ENCODE measurements at regions not wholly inside any gene's neighbourhood (a gene's known extent, or its start where the extent isn't known, plus 50 kb on each side); places are given as distances from the start of the nearest gene placed in this dataset.

- TF ChIP-seq, protein P1, sequence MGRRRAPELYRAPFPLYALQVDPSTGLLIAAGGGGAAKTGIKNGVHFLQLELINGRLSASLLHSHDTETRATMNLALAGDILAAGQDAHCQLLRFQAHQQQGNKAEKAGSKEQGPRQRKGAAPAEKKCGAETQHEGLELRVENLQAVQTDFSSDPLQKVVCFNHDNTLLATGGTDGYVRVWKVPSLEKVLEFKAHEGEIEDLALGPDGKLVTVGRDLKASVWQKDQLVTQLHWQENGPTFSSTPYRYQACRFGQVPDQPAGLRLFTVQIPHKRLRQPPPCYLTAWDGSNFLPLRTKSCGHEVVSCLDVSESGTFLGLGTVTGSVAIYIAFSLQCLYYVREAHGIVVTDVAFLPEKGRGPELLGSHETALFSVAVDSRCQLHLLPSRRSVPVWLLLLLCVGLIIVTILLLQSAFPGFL (CRISPR knock-in tag; IDR thresholded peaks at IDR 0.05; ENCODE audit: borderline replicate concordance) = no peak
- TF ChIP-seq NFATC4 (CRISPR knock-in tag; IDR thresholded peaks at IDR 0.05) (no peak), ATF1 (CRISPR knock-in tag; IDR thresholded peaks at IDR 0.05) (no peak), NR1H2 (CRISPR knock-in tag; IDR thresholded peaks at IDR 0.05) (no peak), ZNF263 (CRISPR knock-in tag; IDR thresholded peaks at IDR 0.05; ENCODE audit: low read depth) (no peak), ZNF281 (CRISPR knock-in tag; IDR thresholded peaks at IDR 0.05) (no peak), MXD4 (CRISPR knock-in tag; IDR thresholded peaks at IDR 0.05; ENCODE audit: borderline replicate concordance) (no peak)
Observed at GRCh38 chr12:126507231-126507630, 1442.0 kb downstream of the AACS start (continued).

DNA sequence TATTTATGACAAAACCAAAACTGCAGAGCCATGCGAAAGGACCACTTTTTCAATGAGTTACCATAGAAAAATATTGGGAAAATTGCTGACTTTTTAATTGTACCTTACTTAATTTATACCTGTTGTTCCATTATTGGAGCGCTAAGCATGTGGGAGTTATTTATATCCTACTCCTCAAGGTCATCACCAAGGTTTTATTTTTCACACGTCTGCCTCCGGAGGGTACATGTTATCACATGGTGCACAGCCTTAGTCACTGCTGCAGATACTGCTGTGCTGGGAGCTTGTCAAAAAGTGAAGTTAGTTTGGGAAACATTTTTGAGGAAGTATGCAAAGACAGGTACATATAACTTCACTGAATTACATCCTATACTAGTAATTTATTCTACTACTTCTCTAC lies 1444.3 kb downstream of the AACS start:
- H3K9me3 Mint-ChIP-seq = peaks cover 77% of the 10 kb centered on the region
- DNase-seq (ENCODE audit: low spot score) (no peak), ATAC-seq (no peak)
- TF ChIP-seq CREB1 (CRISPR knock-in tag; IDR thresholded peaks at IDR 0.05) (no peak), ZNF416 (CRISPR knock-in tag; IDR thresholded peaks at IDR 0.05) (no peak), ZNF671 (CRISPR knock-in tag; IDR thresholded peaks at IDR 0.05) (no peak), JUN (CRISPR knock-in tag; IDR thresholded peaks at IDR 0.05) (no peak), RELA (CRISPR knock-in tag; IDR thresholded peaks at IDR 0.05; ENCODE audit: borderline replicate concordance) (no peak), GRHL2 (CRISPR knock-in tag; IDR thresholded peaks at IDR 0.05; ENCODE audit: insufficient replicate concordance, severe bottlenecking) (no peak), NR3C1 (CRISPR knock-in tag; conservative IDR thresholded peaks at IDR 0.05; ENCODE audit: low read depth) (no peak), CDX4 (CRISPR knock-in tag; IDR thresholded peaks at IDR 0.05; ENCODE audit: borderline replicate concordance) (no peak)
- TF ChIP-seq, protein P2, sequence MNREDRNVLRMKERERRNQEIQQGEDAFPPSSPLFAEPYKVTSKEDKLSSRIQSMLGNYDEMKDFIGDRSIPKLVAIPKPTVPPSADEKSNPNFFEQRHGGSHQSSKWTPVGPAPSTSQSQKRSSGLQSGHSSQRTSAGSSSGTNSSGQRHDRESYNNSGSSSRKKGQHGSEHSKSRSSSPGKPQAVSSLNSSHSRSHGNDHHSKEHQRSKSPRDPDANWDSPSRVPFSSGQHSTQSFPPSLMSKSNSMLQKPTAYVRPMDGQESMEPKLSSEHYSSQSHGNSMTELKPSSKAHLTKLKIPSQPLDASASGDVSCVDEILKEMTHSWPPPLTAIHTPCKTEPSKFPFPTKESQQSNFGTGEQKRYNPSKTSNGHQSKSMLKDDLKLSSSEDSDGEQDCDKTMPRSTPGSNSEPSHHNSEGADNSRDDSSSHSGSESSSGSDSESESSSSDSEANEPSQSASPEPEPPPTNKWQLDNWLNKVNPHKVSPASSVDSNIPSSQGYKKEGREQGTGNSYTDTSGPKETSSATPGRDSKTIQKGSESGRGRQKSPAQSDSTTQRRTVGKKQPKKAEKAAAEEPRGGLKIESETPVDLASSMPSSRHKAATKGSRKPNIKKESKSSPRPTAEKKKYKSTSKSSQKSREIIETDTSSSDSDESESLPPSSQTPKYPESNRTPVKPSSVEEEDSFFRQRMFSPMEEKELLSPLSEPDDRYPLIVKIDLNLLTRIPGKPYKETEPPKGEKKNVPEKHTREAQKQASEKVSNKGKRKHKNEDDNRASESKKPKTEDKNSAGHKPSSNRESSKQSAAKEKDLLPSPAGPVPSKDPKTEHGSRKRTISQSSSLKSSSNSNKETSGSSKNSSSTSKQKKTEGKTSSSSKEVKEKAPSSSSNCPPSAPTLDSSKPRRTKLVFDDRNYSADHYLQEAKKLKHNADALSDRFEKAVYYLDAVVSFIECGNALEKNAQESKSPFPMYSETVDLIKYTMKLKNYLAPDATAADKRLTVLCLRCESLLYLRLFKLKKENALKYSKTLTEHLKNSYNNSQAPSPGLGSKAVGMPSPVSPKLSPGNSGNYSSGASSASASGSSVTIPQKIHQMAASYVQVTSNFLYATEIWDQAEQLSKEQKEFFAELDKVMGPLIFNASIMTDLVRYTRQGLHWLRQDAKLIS (CRISPR knock-in tag; IDR thresholded peaks at IDR 0.05; ENCODE audit: borderline replicate concordance) = no peak
- CTCF ChIA-PET = no interaction called here
- H3K27ac Mint-ChIP-seq = no peak overlapping the region
- no peaks in the 10 kb centered on the region for H3K27me3 Mint-ChIP-seq (ENCODE audit: low read depth)
- H3K4me1 Mint-ChIP-seq = no peaks in the 10 kb centered on the region
- H3K36me3 Mint-ChIP-seq = peaks cover 67% of the 10 kb centered on the region
- POLR2A ChIA-PET = no interaction called here
- H3K4me3 Mint-ChIP-seq = no peak overlapping the region

DNA sequence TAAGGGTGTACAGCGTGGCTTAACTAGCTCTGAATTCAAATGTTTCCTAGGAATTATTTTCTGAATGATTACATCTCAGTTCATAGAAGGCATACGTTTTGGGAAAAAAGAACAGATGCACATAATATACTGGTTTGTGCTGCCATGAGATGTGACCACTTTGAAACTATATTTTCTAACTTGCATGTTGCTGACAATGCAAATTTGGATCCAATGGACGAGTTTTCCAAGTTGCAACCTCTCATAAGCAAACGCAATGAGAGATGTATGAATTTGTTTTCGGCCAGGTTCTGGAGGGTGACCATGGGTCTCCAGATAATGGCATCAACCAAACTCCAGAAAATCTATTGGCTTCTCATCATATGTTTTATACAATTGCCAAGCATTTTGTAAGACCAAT lies 1445.4 kb downstream of the AACS start:
- Mint-ChIP-seq H3K9me3 (peaks cover 79% of the 10 kb centered on the region), H3K27ac (no peak overlapping the region), H3K27me3 (ENCODE audit: low read depth) (no peaks in the 10 kb centered on the region), H3K4me3 (no peak overlapping the region), H3K36me3 (peaks cover 70% of the 10 kb centered on the region), H3K4me1 (no peaks in the 10 kb centered on the region)
- POLR2A ChIA-PET = no interaction called here
- CTCF ChIA-PET = no interaction called here
- no peak for ATAC-seq
- TF ChIP-seq ZNF219 (CRISPR knock-in tag; IDR thresholded peaks at IDR 0.05; ENCODE audit: borderline replicate concordance) (no peak), HMGA2 (CRISPR knock-in tag; IDR thresholded peaks at IDR 0.05) (no peak), IRF1 (CRISPR knock-in tag; IDR thresholded peaks at IDR 0.05) (no peak), E2F1 (CRISPR knock-in tag; IDR thresholded peaks at IDR 0.05) (no peak)
- TF ChIP-seq, protein P3, sequence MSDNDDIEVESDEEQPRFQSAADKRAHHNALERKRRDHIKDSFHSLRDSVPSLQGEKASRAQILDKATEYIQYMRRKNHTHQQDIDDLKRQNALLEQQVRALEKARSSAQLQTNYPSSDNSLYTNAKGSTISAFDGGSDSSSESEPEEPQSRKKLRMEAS (CRISPR knock-in tag; IDR thresholded peaks at IDR 0.05) = no peak
- no peak for DNase-seq (ENCODE audit: low spot score)
